ENCODE measurements at regions not wholly inside any gene's neighbourhood (a gene's known extent, or its start where the extent isn't known, plus 50 kb on each side); places are given as distances from the start of the nearest gene placed in this dataset.
"Not testable (repeated sequence)": the region's sequence is repeated elsewhere in the genome, so short reads cannot be mapped to it uniquely, and the experiment has no call there.

- Mint-ChIP-seq H3K27me3 (peaks cover 4% of the 10 kb centered on the region), H3K36me3 (no peaks in the 10 kb centered on the region), H3K4me3 (no peak overlapping the region), H3K9me3 (no peaks in the 10 kb centered on the region), H3K4me1 (no peaks in the 10 kb centered on the region), H3K27ac (no peak overlapping the region)
- no peak for DNase-seq
- CTCF ChIA-PET, result no interaction called here
These were observed 486.5 kb downstream of the SIPA1L2 start for GRCh38 chr1:232143315-232143886.

- no peak overlapping the region for H3K27ac Mint-ChIP-seq
- CTCF ChIA-PET, result no interaction called here
- H3K4me1 Mint-ChIP-seq, result no peaks in the 10 kb centered on the region
- no peaks in the 10 kb centered on the region for H3K9me3 Mint-ChIP-seq
- peaks cover 4% of the 10 kb centered on the region for H3K27me3 Mint-ChIP-seq
- no peaks in the 10 kb centered on the region for H3K36me3 Mint-ChIP-seq
- DNase-seq, result no peak
- H3K4me3 Mint-ChIP-seq, result no peak overlapping the region
These were observed 487.3 kb downstream of the SIPA1L2 start for GRCh38 chr1:232142403-232143314.

GRCh38 chr1:232141167-232141448 is 488.8 kb downstream of the SIPA1L2 start:
- H3K4me1 Mint-ChIP-seq, CTCF ChIA-PET, DNase-seq, H3K9me3 Mint-ChIP-seq, H3K27ac Mint-ChIP-seq, H3K36me3 Mint-ChIP-seq, H3K27me3 Mint-ChIP-seq, H3K4me3 Mint-ChIP-seq: not testable (repeated sequence)

GRCh38 chr1:232140419-232141166 is 489.3 kb downstream of the SIPA1L2 start:
- CTCF ChIA-PET, result no interaction called here
- no peak overlapping the region for H3K27ac Mint-ChIP-seq

GRCh38 chr1:232139444-232139843 is 490.5 kb downstream of the SIPA1L2 start:
- H3K27me3 Mint-ChIP-seq, result no peaks in the 10 kb centered on the region
- no peak overlapping the region for H3K4me3 Mint-ChIP-seq
- CTCF ChIA-PET, result no interaction called here
- H3K27ac Mint-ChIP-seq, result no peak overlapping the region
- H3K36me3 Mint-ChIP-seq, result no peaks in the 10 kb centered on the region
- DNase-seq, result no peak
- H3K4me1 Mint-ChIP-seq, result no peaks in the 10 kb centered on the region
- peaks cover 7% of the 10 kb centered on the region for H3K9me3 Mint-ChIP-seq

More at GRCh38 chr1:232140419-232141166, 489.3 kb downstream of the SIPA1L2 start:
- DNase-seq, result no peak
- Mint-ChIP-seq H3K9me3 (peaks cover 7% of the 10 kb centered on the region), H3K4me1 (no peaks in the 10 kb centered on the region), H3K36me3 (no peaks in the 10 kb centered on the region), H3K27me3 (no peaks in the 10 kb centered on the region), H3K4me3 (no peak overlapping the region)

GRCh38 chr1:232138044-232138443 is 491.9 kb downstream of the SIPA1L2 start:
- DNase-seq, result no peak
- Mint-ChIP-seq H3K4me3 (no peak overlapping the region), H3K36me3 (no peaks in the 10 kb centered on the region), H3K27ac (no peak overlapping the region), H3K4me1 (no peaks in the 10 kb centered on the region), H3K9me3 (peaks cover 7% of the 10 kb centered on the region), H3K27me3 (no peaks in the 10 kb centered on the region)
- CTCF ChIA-PET, result no interaction called here

GRCh38 chr1:232137066-232137465 is 492.9 kb downstream of the SIPA1L2 start:
- H3K4me3 Mint-ChIP-seq, result no peak overlapping the region
- H3K27ac Mint-ChIP-seq, result no peak overlapping the region
- H3K36me3 Mint-ChIP-seq, result no peaks in the 10 kb centered on the region
- no peaks in the 10 kb centered on the region for H3K27me3 Mint-ChIP-seq
- H3K9me3 Mint-ChIP-seq, result peaks cover 7% of the 10 kb centered on the region
- CTCF ChIA-PET, result no interaction called here
- no peak for DNase-seq
- no peaks in the 10 kb centered on the region for H3K4me1 Mint-ChIP-seq

- CTCF ChIA-PET, result no interaction called here
- Mint-ChIP-seq H3K4me1 (no peaks in the 10 kb centered on the region), H3K27ac (no peak overlapping the region), H3K27me3 (no peaks in the 10 kb centered on the region), H3K9me3 (peaks cover 7% of the 10 kb centered on the region), H3K36me3 (no peaks in the 10 kb centered on the region), H3K4me3 (no peak overlapping the region)
- no peak for DNase-seq
These were observed 493.8 kb downstream of the SIPA1L2 start for GRCh38 chr1:232136136-232136535.

GRCh38 chr1:232134365-232134764 is 495.6 kb downstream of the SIPA1L2 start:
- peaks cover 7% of the 10 kb centered on the region for H3K27me3 Mint-ChIP-seq
- no peaks in the 10 kb centered on the region for H3K36me3 Mint-ChIP-seq
- CTCF ChIA-PET, result no interaction called here
- H3K4me1 Mint-ChIP-seq, result no peaks in the 10 kb centered on the region
- peaks cover 11% of the 10 kb centered on the region for H3K9me3 Mint-ChIP-seq
- H3K27ac Mint-ChIP-seq, result no peak overlapping the region
- no peak overlapping the region for H3K4me3 Mint-ChIP-seq
- DNase-seq, result no peak

- CTCF ChIA-PET, result no interaction called here
- peaks cover 11% of the 10 kb centered on the region for H3K9me3 Mint-ChIP-seq
- no peak overlapping the region for H3K27ac Mint-ChIP-seq
- DNase-seq, result no peak
- no peak overlapping the region for H3K4me3 Mint-ChIP-seq
- no peaks in the 10 kb centered on the region for H3K4me1 Mint-ChIP-seq
- H3K27me3 Mint-ChIP-seq, result peaks cover 7% of the 10 kb centered on the region
- no peaks in the 10 kb centered on the region for H3K36me3 Mint-ChIP-seq
These were observed 497.4 kb downstream of the SIPA1L2 start for GRCh38 chr1:232132572-232132971.

- Mint-ChIP-seq H3K9me3 (peaks cover 11% of the 10 kb centered on the region), H3K27ac (no peak overlapping the region), H3K4me3 (no peak overlapping the region), H3K27me3 (peaks cover 7% of the 10 kb centered on the region), H3K36me3 (no peaks in the 10 kb centered on the region), H3K4me1 (no peaks in the 10 kb centered on the region)
- CTCF ChIA-PET, result interaction anchor here (1.0 kb wide), 1 partner anchor 16 kb away, joined by 3 read pairs; no protein-coding TSS in a partner anchor
- DNase-seq, result no peak
These were observed 498.1 kb downstream of the SIPA1L2 start for GRCh38 chr1:232131715-232132391.

GRCh38 chr1:232130815-232131480 is 499.0 kb downstream of the SIPA1L2 start:
- CTCF ChIA-PET, result interaction anchor here (1.0 kb wide), 1 partner anchor 17 kb away, joined by 3 read pairs; no protein-coding TSS in a partner anchor
- no peaks in the 10 kb centered on the region for H3K36me3 Mint-ChIP-seq
- peaks cover 11% of the 10 kb centered on the region for H3K27me3 Mint-ChIP-seq
- no peaks in the 10 kb centered on the region for H3K4me1 Mint-ChIP-seq
- H3K27ac Mint-ChIP-seq, result no peak overlapping the region
- H3K4me3 Mint-ChIP-seq, result no peak overlapping the region
- no peak for DNase-seq
- H3K9me3 Mint-ChIP-seq, result peaks cover 5% of the 10 kb centered on the region

GRCh38 chr1:232127190-232127589 is 500.6 kb downstream of the DISC1 start:
- H3K27ac Mint-ChIP-seq, result no peak overlapping the region
- no peak overlapping the region for H3K4me3 Mint-ChIP-seq
- peaks cover 4% of the 10 kb centered on the region for H3K9me3 Mint-ChIP-seq
- H3K36me3 Mint-ChIP-seq, result no peaks in the 10 kb centered on the region
- CTCF ChIA-PET, result no interaction called here
- peaks cover 15% of the 10 kb centered on the region for H3K27me3 Mint-ChIP-seq
- DNase-seq, result no peak
- H3K4me1 Mint-ChIP-seq, result no peaks in the 10 kb centered on the region

All from activated naive CD4-positive, alpha-beta T cell treated with anti-CD3 and anti-CD28 coated beads, Interleukin-2, amount 10 ng/mL, durations not matched to agents 7 days and 5 days (primary cell).